ENCODE measurements at regions not wholly inside any gene's neighbourhood (a gene's known extent, or its start where the extent isn't known, plus 50 kb on each side); places are given as distances from the start of the nearest gene placed in this dataset.

- TF ChIP-seq CTCF (IDR thresholded peaks at IDR 0.05; ENCODE audit: insufficient read depth, low read length, poor library complexity, severe bottlenecking) (no peak), EZH2phosphoT487 (conservative IDR thresholded peaks at IDR 0.05; ENCODE audit: low read length) (no peak)
Measured at GRCh38 chr2:143934626-143935481, 585.1 kb downstream of the ZEB2 start.

All from SU-DHL-6 (cell line).